Urothelium cell line (cell line): ENCODE measurements at regions not wholly inside any gene's neighbourhood (a gene's known extent, or its start where the extent isn't known, plus 50 kb on each side); places are given as distances from the start of the nearest gene placed in this dataset.
A peak's percentile ranks its signal among the peaks of the same experiment; 100 is the strongest.
"Not testable (repeated sequence)": the region's sequence is repeated elsewhere in the genome, so short reads cannot be mapped to it uniquely, and the experiment has no call there.

Experiments
- DNase-seq: peaks from one replicate; pipeline ENCODE4 v3.0.0; 2011; ENCODE audit warnings: low spot score, mixed read lengths
- FAIRE-seq: peaks from 2 replicates; lab custom pipeline; 2011; peaks lifted over from hg19 to GRCh38; lab: Jason Lieb, UNC

- FAIRE-seq (no peak), DNase-seq (no peak)
Measured at GRCh38 chr10:78207216-78207615, 173.6 kb downstream of the RPS24 start.

GRCh38 chr10:78207776-78208175 is 174.1 kb downstream of the RPS24 start:
- DNase-seq (no peak), FAIRE-seq (peak; percentile 67)

GRCh38 chr10:78209970-78210369 is 176.3 kb downstream of the RPS24 start:
- DNase-seq (no peak), FAIRE-seq (no peak)

GRCh38 chr10:78210548-78210947 is 176.9 kb downstream of the RPS24 start:
- no peak for FAIRE-seq
- no peak for DNase-seq

GRCh38 chr10:78210976-78211375 is 177.3 kb downstream of the RPS24 start:
- FAIRE-seq = no peak

GRCh38 chr10:78211561-78212051 is 177.9 kb downstream of the RPS24 start:
- FAIRE-seq (peak; percentile 86), DNase-seq (peak; percentile 60)

More at GRCh38 chr10:78210976-78211375, 177.3 kb downstream of the RPS24 start:
- DNase-seq = no peak

GRCh38 chr10:78212060-78212785 is 178.6 kb downstream of the RPS24 start:
- DNase-seq (no peak), FAIRE-seq (peak; percentile 17)

- peak; percentile 20 for FAIRE-seq
- no peak for DNase-seq
Measured at GRCh38 chr10:78212786-78213175, 179.1 kb downstream of the RPS24 start.

GRCh38 chr10:78214955-78215354 is 181.3 kb downstream of the RPS24 start:
- DNase-seq = no peak
- FAIRE-seq = peak; percentile 27

- FAIRE-seq (no peak), DNase-seq (no peak)
Measured at GRCh38 chr10:78215645-78216044, 182.0 kb downstream of the RPS24 start.

- FAIRE-seq (no peak), DNase-seq (no peak)
Measured at GRCh38 chr10:78217336-78217735, 183.7 kb downstream of the RPS24 start.

GRCh38 chr10:78218798-78219490 is 185.3 kb downstream of the RPS24 start:
- FAIRE-seq = no peak

GRCh38 chr10:78219568-78219967 is 185.9 kb downstream of the RPS24 start:
- not testable (repeated sequence) for DNase-seq, FAIRE-seq

More at GRCh38 chr10:78218798-78219490, 185.3 kb downstream of the RPS24 start:
- DNase-seq = no peak

- no peak for DNase-seq
- FAIRE-seq = no peak
Measured at GRCh38 chr10:78220781-78221180, 187.1 kb downstream of the RPS24 start.

- DNase-seq (no peak), FAIRE-seq (no peak)
Measured at GRCh38 chr10:78222096-78222790, 188.6 kb downstream of the RPS24 start.

- DNase-seq = no peak
- FAIRE-seq = no peak
Measured at GRCh38 chr10:78223088-78223487, 189.4 kb downstream of the RPS24 start.

- FAIRE-seq (no peak), DNase-seq (no peak)
Measured at GRCh38 chr10:78224602-78225001, 190.9 kb downstream of the RPS24 start.

GRCh38 chr10:78225594-78225993 is 191.9 kb downstream of the RPS24 start:
- FAIRE-seq (no peak), DNase-seq (no peak)

GRCh38 chr10:78229489-78229888 is 195.8 kb downstream of the RPS24 start:
- DNase-seq (no peak), FAIRE-seq (no peak)

- no peak for DNase-seq
- peak; percentile 83 for FAIRE-seq
Measured at GRCh38 chr10:78229950-78230675, 196.4 kb downstream of the RPS24 start.

GRCh38 chr10:78231327-78231726 is 197.7 kb downstream of the RPS24 start:
- DNase-seq = no peak
- FAIRE-seq = no peak
